PC-3 (cell line): ENCODE measurements at regions not wholly inside any gene's neighbourhood (a gene's known extent, or its start where the extent isn't known, plus 50 kb on each side); places are given as distances from the start of the nearest gene placed in this dataset.

Source experiments
- ATAC-seq: fragments of 200-7000 bp; cut with Tn5 transposase; 2 replicates; pipeline ENCODE4 v1.9.1; 2020; ENCODE audit warnings: mild to moderate bottlenecking, moderate library complexity
- BruUV-seq: library from RNA; stranded (reverse); fragments of 400-500 nt; replicated peaks from 2 replicates; lab custom pipeline; 2021; lab: Mats Ljungman, UMichigan
- CTCF ChIA-PET: fragments of 300-600 bp; sonication (Branson Sonifier 250); formaldehyde crosslinking; loops from one replicate; lab custom pipeline; 2022; ENCODE audit warnings: antibody characterized with exemption; lab: Charles Lee
- POLR2A ChIA-PET: fragments of 300-600 bp; sonication (Branson Sonifier 250); formaldehyde crosslinking; loops from one replicate; lab custom pipeline; 2022; ENCODE audit warnings: antibody characterized with exemption; ENCODE audit not compliant: unreplicated experiment; lab: Charles Lee
- DNase-seq: peaks from one replicate; pipeline ENCODE4 v3.0.0-alpha.2; 2015
- H2AFZ ChIP-seq: fragments of 300-600 bp; sonication (generic); 2 replicates; pipeline ENCODE4 v1.6.0; 2016; ENCODE audit warnings: antibody characterized with exemption, low read length
- H3F3A ChIP-seq: fragments of 300-600 bp; sonication (generic); one replicate; pipeline ENCODE4 v1.6.0; 2017; ENCODE audit warnings: antibody characterized with exemption, low read length, control low read depth, mild to moderate bottlenecking; ENCODE audit not compliant: unreplicated experiment
- H3K27ac ChIP-seq: fragments of 300-600 bp; sonication (generic); 2 replicates; pipeline ENCODE4 v1.5.1; 2016; ENCODE audit warnings: mild to moderate bottlenecking, low read length
- H3K27me3 ChIP-seq: fragments of 300-600 bp; sonication (generic); 2 replicates; pipeline ENCODE4 v1.6.1; 2016; ENCODE audit warnings: low read length, mixed read lengths
- H3K36me3 ChIP-seq: fragments of 300-600 bp; sonication (generic); 2 replicates; pipeline ENCODE4 v1.6.1; 2016; ENCODE audit warnings: low read depth, mixed run types, low read length, mixed read lengths
- H3K4me1 ChIP-seq: fragments of 300-600 bp; sonication (generic); 2 replicates; pipeline ENCODE4 v1.5.1; 2016; ENCODE audit warnings: low read length; ENCODE audit not compliant: insufficient read depth
- H3K4me2 ChIP-seq: fragments of 300-600 bp; sonication (generic); 2 replicates; pipeline ENCODE4 v1.6.0; 2016; ENCODE audit warnings: low read length
- H3K4me3 ChIP-seq: fragments of 300-600 bp; sonication (generic); 2 replicates; pipeline ENCODE4 v1.5.1; 2016; ENCODE audit warnings: mild to moderate bottlenecking, low read length, mixed read lengths
- H3K79me2 ChIP-seq: fragments of 300-600 bp; sonication (generic); 2 replicates; pipeline ENCODE4 v1.6.1; 2017; ENCODE audit warnings: low read length, mixed read lengths
- H3K9ac ChIP-seq: fragments of 300-600 bp; sonication (generic); 2 replicates; pipeline ENCODE4 v1.6.0; 2016; ENCODE audit warnings: mild to moderate bottlenecking, low read length
- H3K9me2 ChIP-seq: fragments of 300-600 bp; sonication (generic); replicated peaks from 2 replicates; pipeline ENCODE4 v1.6.1; 2016; ENCODE audit warnings: mixed run types, low read length, mixed read lengths
- H3K9me3 ChIP-seq: fragments of 300-600 bp; sonication (generic); 2 replicates; pipeline ENCODE4 v1.6.1; 2016; ENCODE audit warnings: low read length, mixed read lengths
- H4K20me1 ChIP-seq: fragments of 300-600 bp; sonication (generic); 2 replicates; pipeline ENCODE4 v1.6.1; 2016; ENCODE audit warnings: low read length, mixed read lengths
- CTCF ChIP-seq: fragments of 300-600 bp; sonication (generic); conservative IDR thresholded peaks from 2 replicates; pipeline ENCODE4 v1.5.1; 2017; ENCODE audit warnings: antibody characterized with exemption, low read depth, mild to moderate bottlenecking, low read length
- EZH2 ChIP-seq: fragments of 300-600 bp; sonication (generic); IDR thresholded peaks from one replicate; pipeline ENCODE4 v1.6.1; 2017; ENCODE audit warnings: antibody characterized with exemption, mild to moderate bottlenecking, low read length; ENCODE audit not compliant: unreplicated experiment
- EZH2phosphoT487 ChIP-seq: fragments of 300-600 bp; sonication (generic); IDR thresholded peaks from 2 replicates; pipeline ENCODE4 v1.6.1; 2018; ENCODE audit warnings: mild to moderate bottlenecking, antibody characterized with exemption, low read length, borderline replicate concordance
- intact Hi-C: fragments of 100-400 bp; cut with micrococcal nuclease; formaldehyde crosslinking; loops from 2 replicates; pipeline ENCODE4 v1.9.0; 2023

GRCh38 chr5:154129013-154129412 is 61.5 kb upstream of the GALNT10 start:
- H3K27ac ChIP-seq = no peak overlapping the region
- H3K9ac ChIP-seq = no peak overlapping the region
- intact Hi-C loops = loop anchor here (5.0 kb wide), 1 partner anchor 48 kb away; no protein-coding TSS in a partner anchor
- TF ChIP-seq EZH2 (no peak), EZH2phosphoT487 (no peak), CTCF (no peak)
- H3K79me2 ChIP-seq = no peaks in the 10 kb centered on the region
- BruUV-seq = no TSS peak
- peak; percentile 60 for DNase-seq
- peak overlapping the region; percentile 26; the same call in 1 of the 2 replicates for H3K4me2 ChIP-seq
- ChIA-PET POLR2A (interaction anchor here (0.7 kb wide), 1 partner anchor 43 kb away, joined by 10 read pairs; no protein-coding TSS in a partner anchor), CTCF (interaction anchor here (0.6 to 1.1 kb wide), 2 partner anchors 61 to 276 kb away, joined by 3 read pairs; partner anchors contain the start of gene GALNT10)
- H3K9me2 ChIP-seq = no peaks in the 10 kb centered on the region
- H3K27me3 ChIP-seq = no peaks in the 10 kb centered on the region
- H3K4me1 ChIP-seq = peaks cover 10% of the 10 kb centered on the region
- ATAC-seq = peak; percentile 95
- H4K20me1 ChIP-seq = no peaks in the 10 kb centered on the region
- H3K4me3 ChIP-seq = no peak overlapping the region
- no peaks in the 10 kb centered on the region for H3F3A ChIP-seq
- no peak overlapping the region for H2AFZ ChIP-seq
- no peaks in the 10 kb centered on the region for H3K36me3 ChIP-seq
- H3K9me3 ChIP-seq = no peaks in the 10 kb centered on the region

DNA sequence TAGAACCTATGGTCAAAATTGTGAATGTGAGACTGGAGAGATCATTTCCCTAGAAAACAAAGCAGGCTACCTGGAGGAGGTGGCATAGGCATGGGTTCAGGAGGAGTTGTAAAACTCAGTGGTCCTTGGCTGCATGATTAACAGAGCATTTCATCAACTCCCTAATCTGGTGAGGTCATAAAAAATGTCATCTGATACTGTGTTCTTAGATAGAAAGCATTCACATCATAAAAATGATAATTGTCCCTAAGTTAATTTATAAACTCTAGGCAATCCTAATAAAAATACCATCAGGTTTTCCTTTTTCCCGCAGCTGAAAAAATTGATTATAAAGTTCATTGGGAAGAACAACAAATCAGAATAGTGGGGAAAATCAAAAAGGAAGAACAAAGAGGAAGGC is 60.6 kb upstream of the GALNT10 start:
- no TSS peak for BruUV-seq
- no peaks in the 10 kb centered on the region for H3F3A ChIP-seq
- no peak overlapping the region for H3K27ac ChIP-seq
- no peaks in the 10 kb centered on the region for H3K9me2 ChIP-seq
- no peaks in the 10 kb centered on the region for H3K79me2 ChIP-seq
- ATAC-seq (no peak), DNase-seq (no peak)
- ChIA-PET CTCF (interaction anchor here (1.1 kb wide), 1 partner anchor 60 kb away, joined by 3 read pairs; the partner anchor contains the start of gene GALNT10), POLR2A (no interaction called here)
- no peaks in the 10 kb centered on the region for H3K36me3 ChIP-seq
- no peaks in the 10 kb centered on the region for H3K9me3 ChIP-seq
- peaks cover 10% of the 10 kb centered on the region for H3K4me1 ChIP-seq
- H3K4me3 ChIP-seq = no peak overlapping the region
- H4K20me1 ChIP-seq = no peaks in the 10 kb centered on the region
- intact Hi-C loops = loop anchor here (5.0 kb wide), 1 partner anchor 47 kb away; no protein-coding TSS in a partner anchor
- no peaks in the 10 kb centered on the region for H3K27me3 ChIP-seq
- H3K4me2 ChIP-seq = no peak overlapping the region
- TF ChIP-seq EZH2 (no peak), CTCF (no peak), EZH2phosphoT487 (no peak)
- H2AFZ ChIP-seq = no peak overlapping the region
- no peak overlapping the region for H3K9ac ChIP-seq

DNA sequence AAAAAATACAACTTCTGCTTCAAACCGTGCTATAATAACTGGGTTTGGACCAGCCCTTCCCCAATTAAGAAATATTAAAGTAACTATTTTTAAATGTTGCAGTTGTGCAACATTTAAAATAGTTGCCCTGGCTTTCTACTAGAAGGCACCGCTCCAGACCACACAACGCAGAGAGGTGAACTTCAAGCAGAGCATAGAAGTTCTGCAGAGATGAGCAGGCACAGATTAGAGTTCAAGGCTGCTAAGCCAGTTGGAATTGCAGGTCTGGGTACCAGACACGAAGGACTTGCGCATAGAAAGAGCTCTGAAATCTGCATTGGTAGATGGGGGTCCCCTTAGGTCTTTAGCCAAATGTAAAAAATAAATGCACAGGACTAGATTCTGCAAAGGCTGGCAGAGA is 58.7 kb upstream of the GALNT10 start:
- BruUV-seq = no TSS peak
- CTCF ChIA-PET = no interaction called here
- no peaks in the 10 kb centered on the region for H3K9me2 ChIP-seq

More for the DNA sequence above, 58.7 kb upstream of the GALNT10 start:
- DNase-seq (no peak), ATAC-seq (no peak)
- H3K27me3 ChIP-seq = no peaks in the 10 kb centered on the region
- no peak overlapping the region for H2AFZ ChIP-seq
- no peaks in the 10 kb centered on the region for H4K20me1 ChIP-seq
- no peaks in the 10 kb centered on the region for H3K9me3 ChIP-seq
- TF ChIP-seq EZH2phosphoT487 (no peak), CTCF (no peak), EZH2 (no peak)
- H3K27ac ChIP-seq = no peak overlapping the region
- H3K4me3 ChIP-seq = no peak overlapping the region
- no peaks in the 10 kb centered on the region for H3F3A ChIP-seq
- POLR2A ChIA-PET = no interaction called here
- peaks cover 10% of the 10 kb centered on the region for H3K4me1 ChIP-seq
- no peaks in the 10 kb centered on the region for H3K36me3 ChIP-seq
- no peak overlapping the region for H3K4me2 ChIP-seq
- intact Hi-C loops = no loop called here
- no peak overlapping the region for H3K9ac ChIP-seq
- no peaks in the 10 kb centered on the region for H3K79me2 ChIP-seq
